ENCODE measurements at regions not wholly inside any gene's neighbourhood (a gene's known extent, or its start where the extent isn't known, plus 50 kb on each side); places are given as distances from the start of the nearest gene placed in this dataset.

- no peak for TF ChIP-seq CTCF (IDR thresholded peaks at IDR 0.05; ENCODE audit: low read length, missing control alignments)
- no peak for DNase-seq (ENCODE audit: low read depth)
- H3K4me3 ChIP-seq (replicated peaks; ENCODE audit: low read depth, low read length), result no peak overlapping the region
Measured at GRCh38 chr16:79864032-79864780, 263.7 kb upstream of the MAF start.

DNA sequence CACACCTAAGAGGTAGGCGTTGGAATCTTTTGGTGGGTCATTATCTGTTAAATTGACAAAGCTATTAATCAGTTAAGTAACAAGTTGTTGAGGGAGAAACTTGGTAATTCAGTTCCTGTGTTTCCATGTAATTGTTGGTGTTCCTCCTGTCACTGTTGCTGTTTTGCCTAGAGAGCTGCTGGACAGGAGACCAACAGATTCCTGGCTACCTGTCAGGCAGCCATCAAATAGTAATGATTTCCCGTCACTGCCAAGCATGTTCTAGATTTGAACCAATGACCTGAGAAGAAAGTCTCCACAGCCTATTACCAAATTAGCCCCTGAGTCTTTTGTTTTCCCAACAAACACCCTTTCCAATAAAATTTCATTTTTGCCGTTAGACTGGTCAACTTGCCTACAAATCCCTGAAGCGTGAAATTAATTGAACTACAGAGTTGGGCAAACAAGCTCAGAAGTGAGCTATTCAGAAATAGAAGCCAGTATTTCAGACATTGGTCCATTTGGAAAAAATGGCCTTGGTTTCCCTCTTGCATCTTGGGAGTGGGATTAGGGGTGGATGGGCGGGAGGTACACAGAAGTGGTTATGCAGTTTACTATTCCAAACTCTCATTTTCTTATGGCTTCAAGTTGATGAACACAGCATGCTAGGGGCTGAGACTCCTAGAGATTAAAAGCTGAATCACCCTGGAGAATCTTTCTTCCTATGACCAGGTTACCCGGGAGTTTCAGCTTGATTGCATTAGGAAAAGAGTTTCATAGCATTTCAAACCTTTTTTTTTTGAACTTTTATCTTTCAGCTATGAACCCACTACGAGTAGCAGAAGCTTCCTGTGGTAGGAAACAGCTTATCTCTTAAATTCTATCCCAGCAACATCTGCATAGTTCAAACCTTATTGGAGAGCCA lies 262.8 kb upstream of the MAF start:
- DNase-seq (ENCODE audit: low read depth), result no peak
- no peak overlapping the region for H3K4me3 ChIP-seq (replicated peaks; ENCODE audit: low read depth, low read length)
- TF ChIP-seq CTCF (IDR thresholded peaks at IDR 0.05; ENCODE audit: low read length, missing control alignments), result no peak

GRCh38 chr16:79862601-79863000 lies 262.1 kb upstream of the MAF start:
- no peak for TF ChIP-seq CTCF (IDR thresholded peaks at IDR 0.05; ENCODE audit: low read length, missing control alignments)
- DNase-seq (ENCODE audit: low read depth), result no peak
- H3K4me3 ChIP-seq (replicated peaks; ENCODE audit: low read depth, low read length), result no peak overlapping the region

- no peak for TF ChIP-seq CTCF (IDR thresholded peaks at IDR 0.05; ENCODE audit: low read length, missing control alignments)
- no peak for DNase-seq (ENCODE audit: low read depth)
Measured at GRCh38 chr16:79856581-79856980, 256.0 kb upstream of the MAF start.

GRCh38 chr16:79850348-79850747 lies 249.8 kb upstream of the MAF start:
- no peak for DNase-seq (ENCODE audit: low read depth)

More at GRCh38 chr16:79856581-79856980, 256.0 kb upstream of the MAF start:
- no peak overlapping the region for H3K4me3 ChIP-seq (replicated peaks; ENCODE audit: low read depth, low read length)

GRCh38 chr16:79849119-79849518 lies 248.6 kb upstream of the MAF start:
- DNase-seq (ENCODE audit: low read depth), result no peak
- no peak for TF ChIP-seq CTCF (IDR thresholded peaks at IDR 0.05; ENCODE audit: low read length, missing control alignments)
- no peak overlapping the region for H3K4me3 ChIP-seq (replicated peaks; ENCODE audit: low read depth, low read length)

More at GRCh38 chr16:79850348-79850747, 249.8 kb upstream of the MAF start:
- no peak overlapping the region for H3K4me3 ChIP-seq (replicated peaks; ENCODE audit: low read depth, low read length)
- no peak for TF ChIP-seq CTCF (IDR thresholded peaks at IDR 0.05; ENCODE audit: low read length, missing control alignments)
